HUES64 (cell line): ENCODE measurements at regions not wholly inside any gene's neighbourhood (a gene's known extent, or its start where the extent isn't known, plus 50 kb on each side); places are given as distances from the start of the nearest gene placed in this dataset.
A peak's percentile ranks its signal among the peaks of the same experiment; 100 is the strongest.

Experiments used
- H3K27ac ChIP-seq: 2 replicates; pipeline ENCODE4 v1.7.0; 2013; ENCODE audit warnings: low read depth, low read length, inconsistent platforms
- H3K27me3 ChIP-seq: 2 replicates; pipeline ENCODE4 v1.6.1; 2013; ENCODE audit warnings: mild to moderate bottlenecking, low read length; ENCODE audit not compliant: insufficient read depth
- H3K36me3 ChIP-seq: 2 replicates; pipeline ENCODE4 v1.6.1; 2013; ENCODE audit warnings: mild to moderate bottlenecking, low read length; ENCODE audit not compliant: insufficient read depth
- H3K4me1 ChIP-seq: 2 replicates; pipeline ENCODE4 v1.6.1; 2013; ENCODE audit warnings: mild to moderate bottlenecking, low read length, moderate library complexity; ENCODE audit not compliant: insufficient read depth
- H3K4me3 ChIP-seq: 2 replicates; pipeline ENCODE4 v1.5.1; 2013; ENCODE audit warnings: mild to moderate bottlenecking, low read length, moderate library complexity
- H3K9ac ChIP-seq: 2 replicates; pipeline ENCODE4 v1.6.1; 2013; ENCODE audit warnings: mild to moderate bottlenecking, low read depth, low read length
- H3K9me3 ChIP-seq: 2 replicates; pipeline ENCODE4 v1.6.1; 2013; ENCODE audit warnings: low read depth, low read length; ENCODE audit not compliant: insufficient read depth
- WGBS: fragments of 150-250, 120-280 bp; methylation state at CpG from one replicate; pipeline ENCODE4 v1.1.7; 2013; ENCODE audit warnings: missing lambda C conversion rate; 5-methylcytosine and 5-hydroxymethylcytosine counted together

DNA sequence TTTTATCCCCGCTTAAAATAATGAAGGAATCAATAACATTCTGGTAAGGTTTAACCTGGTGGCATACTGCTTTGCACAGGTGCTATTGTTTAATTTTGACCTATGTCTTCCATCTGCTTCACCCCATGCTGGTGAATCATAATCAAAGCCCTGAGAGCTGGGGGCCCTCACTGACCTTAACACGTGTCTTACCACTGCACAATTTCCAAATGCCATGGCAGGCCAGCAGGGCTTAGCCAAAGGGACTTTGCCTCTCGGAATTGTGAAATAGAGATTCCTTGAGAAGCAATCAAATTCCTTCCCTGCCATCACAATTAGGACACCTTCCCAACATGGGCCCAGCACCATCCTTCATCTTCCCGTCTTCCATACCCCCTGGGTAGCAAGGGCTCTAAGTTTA lies 242.6 kb upstream of the THBS1 start:
- peaks cover 8% of the 10 kb centered on the region for H3K4me1 ChIP-seq
- 96% methylated on average over 4 of the region's 4 CpGs for WGBS

DNA sequence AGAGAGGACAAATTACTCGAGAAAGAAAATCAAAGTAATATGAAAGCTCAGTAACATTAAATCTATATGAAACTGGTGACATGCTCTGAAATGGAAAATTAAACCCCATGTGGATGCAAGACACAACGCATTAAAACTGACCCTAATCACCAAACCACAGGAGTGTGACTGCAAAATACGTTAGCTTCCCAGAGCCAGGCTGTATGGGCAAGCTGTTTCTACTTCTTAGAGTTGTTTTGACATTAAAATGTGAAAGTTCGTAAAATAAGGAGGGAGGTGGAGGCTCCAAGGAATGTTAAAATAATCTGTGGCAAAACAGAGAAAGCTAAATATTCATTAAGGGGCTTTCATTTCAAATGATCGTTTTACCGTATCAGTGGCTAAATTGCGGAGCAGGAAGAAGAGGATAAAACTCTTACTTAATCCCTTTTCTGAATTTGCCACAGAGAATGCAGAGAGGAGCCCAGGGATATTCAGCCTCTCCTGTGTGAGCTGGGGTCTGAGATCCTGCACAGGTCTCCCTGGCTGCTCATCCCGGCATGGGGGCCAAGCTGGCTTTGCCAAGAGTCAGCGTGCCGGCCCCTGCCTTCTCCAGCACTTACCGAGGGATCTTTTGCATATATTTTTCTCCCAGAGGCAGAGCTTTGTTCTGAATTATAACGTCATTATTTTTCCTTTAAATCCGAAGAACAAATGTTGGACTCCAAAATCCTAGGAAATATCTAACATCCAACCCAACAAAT lies 239.8 kb upstream of the THBS1 start:
- Histone ChIP-seq H3K27me3 (no peaks in the 10 kb centered on the region), H3K9me3 (peaks cover 18% of the 10 kb centered on the region), H3K9ac (no peak overlapping the region), H3K36me3 (no peaks in the 10 kb centered on the region), H3K4me3 (no peak overlapping the region), H3K27ac (no peak overlapping the region; the same call in 1 of the 2 replicates), H3K4me1 (peaks cover 20% of the 10 kb centered on the region)
- 72% methylated on average over 12 of the region's 13 CpGs for WGBS

More for the DNA sequence above, 242.6 kb upstream of the THBS1 start:
- peaks cover 8% of the 10 kb centered on the region for H3K9me3 ChIP-seq
- no peaks in the 10 kb centered on the region for H3K27me3 ChIP-seq
- no peak overlapping the region for H3K9ac ChIP-seq
- no peak overlapping the region for H3K27ac ChIP-seq
- no peak overlapping the region for H3K4me3 ChIP-seq
- no peaks in the 10 kb centered on the region for H3K36me3 ChIP-seq

DNA sequence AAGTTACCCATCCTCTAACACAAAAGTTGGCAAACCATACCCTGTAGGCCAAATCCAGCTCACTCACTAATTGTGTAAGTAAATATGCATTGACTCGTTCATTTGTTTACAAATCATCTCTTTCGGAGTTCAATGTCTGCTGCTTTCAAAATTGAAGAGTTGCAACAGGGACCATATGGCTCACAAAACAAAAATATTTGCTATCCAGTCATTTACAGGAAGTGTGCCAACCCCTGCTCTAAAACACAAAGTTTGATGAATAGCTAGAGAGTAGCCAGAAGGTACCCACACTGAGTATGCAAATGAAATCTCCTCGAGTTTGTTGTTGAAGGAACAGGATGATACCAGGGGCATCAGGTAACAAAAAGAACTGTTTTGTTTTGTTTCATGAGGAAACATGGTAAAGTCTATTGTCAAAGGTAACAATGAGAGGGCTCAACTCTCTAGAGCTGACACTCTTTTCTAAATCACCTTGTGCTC lies 236.2 kb upstream of the THBS1 start:
- Histone ChIP-seq H3K4me1 (peaks cover 20% of the 10 kb centered on the region), H3K27ac (peak overlapping the region; percentile 85; the same call in 1 of the 2 replicates), H3K9ac (no peak overlapping the region), H3K27me3 (no peaks in the 10 kb centered on the region), H3K36me3 (no peaks in the 10 kb centered on the region), H3K9me3 (peaks cover 18% of the 10 kb centered on the region), H3K4me3 (no peak overlapping the region)
- 68% methylated on average over 3 of the region's 3 CpGs for WGBS

DNA sequence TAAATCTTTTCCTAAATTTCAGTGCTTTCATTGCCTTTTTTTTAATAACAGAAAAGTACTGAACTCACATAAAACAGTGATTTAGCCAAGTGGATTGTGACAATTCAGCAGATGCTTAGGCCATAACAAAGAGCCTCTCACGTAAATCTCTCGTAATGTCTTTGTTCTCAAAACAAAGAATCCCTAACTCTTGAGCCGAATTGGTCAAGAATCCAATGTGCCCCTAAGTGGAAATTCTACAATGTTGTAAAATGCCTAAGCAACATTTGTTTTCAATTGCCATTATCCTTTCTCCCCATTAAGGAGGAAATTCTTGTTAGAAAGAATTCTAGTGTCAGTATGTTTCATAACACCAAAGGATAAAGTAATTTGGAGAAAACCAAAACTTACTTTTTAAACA lies 235.7 kb upstream of the THBS1 start:
- Histone ChIP-seq H3K9ac (no peak overlapping the region), H3K4me3 (no peak overlapping the region), H3K9me3 (peaks cover 18% of the 10 kb centered on the region), H3K27me3 (no peaks in the 10 kb centered on the region), H3K4me1 (peaks cover 20% of the 10 kb centered on the region), H3K27ac (peak overlapping the region; percentile 85; the same call in 1 of the 2 replicates), H3K36me3 (no peaks in the 10 kb centered on the region)
- WGBS, result 64% methylated on average over 2 of the region's 3 CpGs

DNA sequence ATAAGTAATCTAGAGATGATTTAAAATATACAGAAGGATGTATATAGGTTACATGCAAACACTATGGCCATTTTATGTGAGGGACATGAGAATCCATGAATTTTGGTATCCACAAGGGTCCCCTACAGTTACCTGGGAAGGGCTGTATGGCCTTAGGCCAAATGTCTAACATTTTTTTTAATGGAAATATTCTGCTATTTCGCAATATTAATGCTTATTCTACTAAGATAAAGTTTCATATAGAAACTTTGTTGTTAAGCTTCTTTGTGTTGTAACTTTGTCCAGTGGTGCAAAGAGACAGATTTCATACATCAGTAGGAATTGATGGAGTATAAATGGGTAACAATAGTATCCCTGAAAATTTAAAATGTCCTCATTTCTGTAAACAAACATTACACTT lies 233.4 kb upstream of the THBS1 start:
- H3K9ac ChIP-seq, result no peak overlapping the region
- no CpG with 5 or more reads among the region's 1 CpG for WGBS
- H3K27me3 ChIP-seq, result no peaks in the 10 kb centered on the region
- H3K27ac ChIP-seq, result no peak overlapping the region
- peaks cover 18% of the 10 kb centered on the region for H3K9me3 ChIP-seq
- H3K4me1 ChIP-seq, result peaks cover 12% of the 10 kb centered on the region
- H3K36me3 ChIP-seq, result no peaks in the 10 kb centered on the region
- H3K4me3 ChIP-seq, result no peak overlapping the region

DNA sequence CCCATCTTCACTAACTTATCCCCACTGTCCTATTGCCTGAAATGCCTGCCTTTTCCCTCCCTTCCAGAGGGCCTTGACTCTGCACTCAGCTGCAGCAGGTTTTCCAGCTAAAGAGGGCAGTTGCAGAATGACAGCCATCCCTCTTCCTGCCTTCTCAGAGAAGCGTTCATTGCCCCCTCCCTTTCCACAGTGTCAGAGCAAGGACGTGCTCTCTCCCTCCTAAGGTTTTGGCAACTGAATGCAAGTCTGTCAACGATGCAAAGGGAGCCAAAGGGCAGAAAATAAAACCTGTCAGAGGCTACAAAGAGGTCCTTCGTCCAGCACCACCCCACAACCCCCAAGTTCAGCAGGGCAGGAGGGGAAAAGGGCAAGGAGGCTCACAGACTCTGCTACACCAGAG lies 230.1 kb upstream of the THBS1 start:
- no peaks in the 10 kb centered on the region; the same call in 1 of the 2 replicates for H3K4me1 ChIP-seq
- H3K9ac ChIP-seq, result no peak overlapping the region
- H3K9me3 ChIP-seq, result no peaks in the 10 kb centered on the region
- no peak overlapping the region for H3K27ac ChIP-seq
- H3K27me3 ChIP-seq, result no peaks in the 10 kb centered on the region
- no peaks in the 10 kb centered on the region for H3K36me3 ChIP-seq
- WGBS, result 61% methylated on average over 4 of the region's 4 CpGs
- no peak overlapping the region for H3K4me3 ChIP-seq

DNA sequence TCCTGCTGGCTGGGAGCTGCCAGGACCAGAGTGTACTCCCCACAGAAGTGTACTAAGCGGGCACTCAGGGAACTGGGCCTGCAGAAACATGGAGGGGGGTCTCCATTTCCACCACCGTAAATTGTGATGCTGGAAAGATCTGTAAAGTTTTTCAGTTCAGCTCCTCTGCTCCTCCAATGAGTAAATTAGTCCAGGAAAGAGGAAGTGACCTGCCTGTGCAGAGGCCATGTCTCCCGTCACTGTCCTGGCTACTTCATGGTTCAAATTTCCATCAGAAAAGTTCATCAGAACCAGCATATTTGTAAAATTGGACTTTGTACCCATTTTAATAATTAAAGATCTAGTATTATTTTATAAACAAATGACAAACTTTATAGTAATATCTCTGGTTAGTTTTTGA lies 226.7 kb upstream of the THBS1 start:
- no peak overlapping the region for H3K27ac ChIP-seq
- WGBS, result 93% methylated on average over 3 of the region's 3 CpGs
- H3K4me1 ChIP-seq, result peaks cover 6% of the 10 kb centered on the region
- no peak overlapping the region for H3K4me3 ChIP-seq
- H3K9me3 ChIP-seq, result no peaks in the 10 kb centered on the region
- H3K36me3 ChIP-seq, result no peaks in the 10 kb centered on the region
- H3K9ac ChIP-seq, result no peak overlapping the region
- no peaks in the 10 kb centered on the region for H3K27me3 ChIP-seq

DNA sequence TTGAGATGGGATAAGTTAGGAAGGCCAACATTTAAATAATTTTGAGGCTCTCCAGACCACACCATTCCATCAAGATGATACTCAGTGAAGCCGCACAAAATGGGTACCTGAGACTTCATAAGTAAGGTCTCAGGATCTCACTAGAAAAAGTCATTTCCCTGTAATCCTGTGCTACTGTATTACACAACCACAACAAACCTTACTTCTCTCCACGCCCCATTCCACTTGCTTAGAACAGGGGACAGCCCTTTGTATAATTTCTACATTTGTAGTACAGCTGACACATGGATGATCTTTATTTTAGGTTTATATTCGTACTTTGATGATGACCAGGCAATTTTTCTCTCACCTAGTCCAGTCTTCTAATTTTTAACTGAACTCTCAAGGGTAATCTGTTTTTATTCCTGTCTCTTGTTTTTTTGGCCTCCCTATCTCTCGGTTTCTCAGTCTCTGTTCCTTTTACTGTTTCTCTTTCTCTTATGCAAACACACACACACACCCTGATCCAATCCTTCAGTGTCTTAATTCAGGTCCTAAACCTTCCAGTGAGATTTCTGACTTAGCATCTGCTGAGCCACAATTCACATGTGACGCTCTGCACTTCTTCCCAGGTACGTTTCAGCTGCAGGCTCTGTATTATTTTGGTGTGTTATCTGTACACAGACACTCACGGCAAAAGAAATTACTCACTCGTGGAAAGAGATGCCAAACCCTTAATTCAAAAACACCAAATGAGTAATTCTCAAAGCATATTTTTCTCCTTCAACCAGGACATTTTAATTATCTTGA lies 223.2 kb upstream of the THBS1 start:
- Histone ChIP-seq H3K27ac (no peak overlapping the region), H3K4me1 (peaks cover 6% of the 10 kb centered on the region; the same call in 1 of the 2 replicates), H3K4me3 (no peak overlapping the region)

DNA sequence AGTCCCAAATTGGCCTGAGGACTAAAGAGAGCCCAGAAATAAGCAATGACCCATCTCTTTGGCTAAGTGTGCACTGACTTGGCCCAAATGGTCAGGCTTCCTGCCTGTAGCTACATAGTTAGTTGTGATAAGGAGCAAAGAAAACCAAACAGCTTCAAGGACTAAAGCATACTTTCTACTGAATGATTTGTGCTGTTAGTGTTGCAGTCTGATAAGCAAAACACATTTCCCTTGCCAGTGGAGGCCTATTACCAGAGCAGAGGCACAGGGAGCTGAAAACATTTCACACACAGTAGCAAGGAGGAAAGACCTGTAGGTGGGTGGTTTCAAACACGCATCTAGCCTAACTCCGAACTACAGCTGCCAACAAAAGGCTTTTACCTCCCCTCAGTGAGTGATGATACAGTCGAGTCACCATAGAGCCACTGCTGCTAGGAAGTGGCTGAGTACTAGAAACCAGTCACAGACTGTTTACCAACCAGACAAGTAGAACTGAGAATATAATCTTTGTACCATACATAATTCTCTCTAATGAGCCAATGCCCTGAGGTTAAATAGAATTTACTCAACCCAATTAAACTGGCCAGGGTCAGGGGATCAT lies 222.3 kb upstream of the THBS1 start:
- Histone ChIP-seq H3K9me3 (no peaks in the 10 kb centered on the region), H3K9ac (no peak overlapping the region), H3K27me3 (no peaks in the 10 kb centered on the region), H3K4me3 (no peak overlapping the region), H3K27ac (no peak overlapping the region), H3K36me3 (no peaks in the 10 kb centered on the region), H3K4me1 (peaks cover 6% of the 10 kb centered on the region; the same call in 1 of the 2 replicates)
- 86% methylated on average over 3 of the region's 3 CpGs for WGBS

More for the DNA sequence above, 223.2 kb upstream of the THBS1 start:
- 96% methylated on average over 8 of the region's 8 CpGs for WGBS
- no peak overlapping the region for H3K9ac ChIP-seq
- H3K9me3 ChIP-seq, result no peaks in the 10 kb centered on the region
- no peaks in the 10 kb centered on the region for H3K36me3 ChIP-seq
- H3K27me3 ChIP-seq, result no peaks in the 10 kb centered on the region

DNA sequence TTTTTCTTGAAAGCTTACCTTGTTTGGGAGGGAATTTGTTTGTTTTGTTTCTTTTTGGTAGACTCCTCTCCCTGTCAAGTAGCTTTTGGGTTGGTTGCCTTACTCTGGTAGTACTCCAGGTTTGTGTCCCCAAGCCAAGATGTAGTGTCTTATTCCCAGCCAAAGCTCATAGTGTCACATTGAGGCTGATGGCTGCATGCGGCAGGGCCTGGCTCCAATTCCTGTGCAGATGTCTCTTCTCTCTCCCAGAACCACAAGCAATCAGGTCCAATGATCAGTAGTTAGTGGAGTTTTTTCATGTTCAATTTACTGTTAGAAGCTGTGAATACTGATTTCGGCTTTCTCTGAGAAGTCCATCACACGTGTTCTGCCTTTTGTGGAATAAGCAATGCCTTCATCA lies 221.1 kb upstream of the THBS1 start:
- H3K27me3 ChIP-seq, result no peaks in the 10 kb centered on the region
- H3K9me3 ChIP-seq, result no peaks in the 10 kb centered on the region
- H3K36me3 ChIP-seq, result no peaks in the 10 kb centered on the region
- H3K4me1 ChIP-seq, result peaks cover 6% of the 10 kb centered on the region; the same call in 1 of the 2 replicates
- no peak overlapping the region for H3K4me3 ChIP-seq
- H3K27ac ChIP-seq, result no peak overlapping the region
- WGBS, result 84% methylated on average over 3 of the region's 3 CpGs
- no peak overlapping the region for H3K9ac ChIP-seq

DNA sequence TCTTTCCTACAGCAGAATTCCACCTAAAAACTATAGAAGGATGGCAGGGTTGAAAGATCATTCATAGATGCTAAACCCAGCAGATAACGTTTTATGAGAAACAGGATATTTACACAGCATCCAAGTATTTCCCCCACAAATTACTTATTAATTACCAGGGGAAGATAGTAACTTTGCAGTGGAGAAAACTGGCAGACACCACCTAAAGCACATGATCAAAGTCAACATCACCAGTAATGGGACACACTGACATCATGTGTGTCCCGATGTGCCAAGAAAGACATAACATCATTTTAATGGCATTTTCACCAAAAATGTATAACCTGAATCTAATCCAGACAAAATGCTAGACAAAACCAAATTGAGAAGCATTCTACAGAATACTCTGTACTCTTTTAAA lies 220.4 kb upstream of the THBS1 start:
- no peaks in the 10 kb centered on the region for H3K9me3 ChIP-seq
- no peaks in the 10 kb centered on the region for H3K36me3 ChIP-seq
- over 99% methylated on average over 2 of the region's 2 CpGs for WGBS
- H3K9ac ChIP-seq, result no peak overlapping the region
- no peaks in the 10 kb centered on the region for H3K27me3 ChIP-seq
- peaks cover 6% of the 10 kb centered on the region; the same call in 1 of the 2 replicates for H3K4me1 ChIP-seq
- no peak overlapping the region for H3K27ac ChIP-seq
- H3K4me3 ChIP-seq, result no peak overlapping the region
